PC-9 (cell line): ENCODE measurements at regions not wholly inside any gene's neighbourhood (a gene's known extent, or its start where the extent isn't known, plus 50 kb on each side); places are given as distances from the start of the nearest gene placed in this dataset.
"Not testable (repeated sequence)": the region's sequence is repeated elsewhere in the genome, so short reads cannot be mapped to it uniquely, and the experiment has no call there.

Source experiments
- BruUV-seq: library from RNA; stranded (reverse); fragments of 400-500 nt; replicated peaks from 2 replicates; lab custom pipeline; 2021; lab: Mats Ljungman, UMichigan
- CTCF ChIA-PET: fragments of 300-600 bp; sonication (Branson Sonifier 250); formaldehyde crosslinking; loops from one replicate; lab custom pipeline; 2022; ENCODE audit warnings: antibody characterized with exemption; lab: Charles Lee
- POLR2A ChIA-PET: fragments of 300-600 bp; sonication (Branson Sonifier 250); formaldehyde crosslinking; loops from one replicate; lab custom pipeline; 2022; ENCODE audit warnings: antibody characterized with exemption; ENCODE audit not compliant: unreplicated experiment; lab: Charles Lee
- DNase-seq, 2 experiments: peaks; one replicate each; pipeline versions ENCODE4 v3.0.0 to v3.0.0-alpha.2; 2015 to 2022; ENCODE audit warnings: mixed read lengths in 1 of 2
- H2AFZ ChIP-seq: fragments of 200-600 bp; sonication (generic); 2 replicates; pipeline ENCODE4 v1.8.1; 2017; ENCODE audit warnings: antibody characterized with exemption
- H3F3A ChIP-seq: fragments of 200-600 bp; sonication (generic); 2 replicates; pipeline ENCODE4 v1.8.1; 2017; ENCODE audit warnings: antibody characterized with exemption, mild to moderate bottlenecking, low read depth; ENCODE audit not compliant: insufficient read depth
- H3K27ac ChIP-seq: fragments of 200-600 bp; sonication (generic); 2 replicates; pipeline ENCODE4 v1.6.1; 2016; ENCODE audit warnings: mixed run types
- H3K27me3 ChIP-seq: fragments of 200-600 bp; sonication (generic); 2 replicates; pipeline ENCODE4 v1.6.1; 2016; ENCODE audit warnings: low read depth, mixed run types; ENCODE audit not compliant: insufficient read depth
- H3K36me3 ChIP-seq: fragments of 200-600 bp; sonication (generic); 2 replicates; pipeline ENCODE4 v1.6.1; 2016; ENCODE audit warnings: low read depth, mixed run types
- H3K4me1 ChIP-seq: fragments of 200-600 bp; sonication (generic); replicated peaks from 2 replicates; pipeline ENCODE4 v1.6.1; 2016; ENCODE audit warnings: mixed run types; ENCODE audit not compliant: insufficient read depth
- H3K4me2 ChIP-seq: fragments of 200-600 bp; sonication (generic); 2 replicates; pipeline ENCODE4 v1.6.1; 2017; ENCODE audit warnings: mixed run types
- H3K4me3 ChIP-seq: fragments of 200-600 bp; sonication (generic); 2 replicates; pipeline ENCODE4 v1.6.1; 2016; ENCODE audit warnings: mixed run types
- H3K79me2 ChIP-seq: fragments of 200-600 bp; sonication (generic); 2 replicates; pipeline ENCODE4 v1.6.1; 2017; ENCODE audit warnings: low read depth, mixed run types
- H3K9me2 ChIP-seq: fragments of 200-600 bp; sonication (generic); 2 replicates; pipeline ENCODE4 v1.8.1; 2017; ENCODE audit warnings: mild to moderate bottlenecking; ENCODE audit not compliant: insufficient read depth
- H3K9me3 ChIP-seq: fragments of 200-600 bp; sonication (generic); 2 replicates; pipeline ENCODE4 v1.8.1; 2016; ENCODE audit warnings: low read depth; ENCODE audit not compliant: insufficient read depth
- H4K20me1 ChIP-seq: fragments of 200-600 bp; sonication (generic); 2 replicates; pipeline ENCODE4 v1.8.1; 2017; ENCODE audit not compliant: insufficient read depth
- intact Hi-C: fragments of 100-400 bp; cut with micrococcal nuclease; formaldehyde crosslinking; loops from one replicate; pipeline ENCODE4 v1.10.0; 2022; ENCODE audit not compliant: unreplicated experiment

DNA sequence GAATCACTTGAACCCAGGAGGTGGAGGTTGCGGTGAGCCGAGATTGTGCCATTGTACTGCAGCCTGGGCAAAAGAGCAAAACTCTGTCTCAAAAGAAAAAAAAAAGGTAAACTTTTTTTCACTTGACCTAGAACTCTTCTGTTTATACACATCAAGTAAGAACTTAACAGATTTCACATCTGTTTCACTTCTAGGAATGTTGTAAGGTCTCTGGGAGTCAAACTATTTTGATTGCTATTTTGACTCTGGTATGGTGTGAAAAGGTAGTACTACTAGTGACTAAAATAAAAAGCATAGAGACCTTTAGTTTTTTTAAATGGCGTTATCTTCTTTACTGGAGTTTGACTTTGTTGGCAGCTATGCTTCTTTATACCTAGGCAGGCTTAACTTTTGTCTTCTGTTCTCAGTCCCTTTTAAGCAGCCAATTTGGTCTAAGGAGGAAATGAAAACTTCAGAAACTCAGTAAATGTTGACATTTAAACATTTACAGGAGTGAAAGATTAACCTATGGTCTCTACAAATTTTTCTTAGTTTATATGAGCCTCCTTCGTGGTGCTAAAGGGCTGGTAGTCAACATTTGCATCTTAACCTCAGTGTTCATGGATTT lies 84.7 kb downstream of the METTL2B start:
- peaks cover 16% of the 10 kb centered on the region for H3K79me2 ChIP-seq
- H3K4me3 ChIP-seq, H3K27me3 ChIP-seq, H3K4me1 ChIP-seq, intact Hi-C loops, H3K9me2 ChIP-seq, H4K20me1 ChIP-seq, DNase-seq, H3F3A ChIP-seq, H3K9me3 ChIP-seq, H3K27ac ChIP-seq, H3K36me3 ChIP-seq, CTCF ChIA-PET, H2AFZ ChIP-seq, H3K4me2 ChIP-seq, BruUV-seq: not testable (repeated sequence)
- POLR2A ChIA-PET: interaction anchor here (0.6 kb wide), 1 partner anchor 1440 kb away, joined by 4 read pairs; no protein-coding TSS in a partner anchor

DNA sequence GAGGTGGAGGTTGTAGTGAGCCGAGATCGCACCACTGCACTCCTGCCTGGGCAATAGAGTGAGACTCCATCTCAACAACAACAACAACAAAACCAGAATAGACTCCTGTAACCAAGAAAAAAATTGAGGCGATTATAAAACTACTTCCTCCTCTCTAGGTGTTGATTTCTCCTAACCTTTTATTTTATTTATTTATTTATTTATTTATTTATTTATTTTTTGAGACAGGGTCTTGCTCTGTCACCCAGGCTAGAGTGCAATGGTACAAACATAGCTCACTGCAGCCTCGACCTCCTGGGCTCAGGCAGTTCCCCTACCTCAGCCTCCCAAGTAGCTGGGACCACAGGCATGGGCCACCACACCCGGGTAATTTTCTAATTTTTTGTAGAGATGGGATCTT lies 86.2 kb downstream of the METTL2B start:
- H4K20me1 ChIP-seq, H3F3A ChIP-seq, H3K27ac ChIP-seq, H2AFZ ChIP-seq, H3K4me1 ChIP-seq, DNase-seq, H3K27me3 ChIP-seq, CTCF ChIA-PET, H3K9me2 ChIP-seq, H3K9me3 ChIP-seq, H3K4me2 ChIP-seq, H3K4me3 ChIP-seq, POLR2A ChIA-PET, H3K36me3 ChIP-seq, intact Hi-C loops, BruUV-seq: not testable (repeated sequence)
- H3K79me2 ChIP-seq: peaks cover 16% of the 10 kb centered on the region

DNA sequence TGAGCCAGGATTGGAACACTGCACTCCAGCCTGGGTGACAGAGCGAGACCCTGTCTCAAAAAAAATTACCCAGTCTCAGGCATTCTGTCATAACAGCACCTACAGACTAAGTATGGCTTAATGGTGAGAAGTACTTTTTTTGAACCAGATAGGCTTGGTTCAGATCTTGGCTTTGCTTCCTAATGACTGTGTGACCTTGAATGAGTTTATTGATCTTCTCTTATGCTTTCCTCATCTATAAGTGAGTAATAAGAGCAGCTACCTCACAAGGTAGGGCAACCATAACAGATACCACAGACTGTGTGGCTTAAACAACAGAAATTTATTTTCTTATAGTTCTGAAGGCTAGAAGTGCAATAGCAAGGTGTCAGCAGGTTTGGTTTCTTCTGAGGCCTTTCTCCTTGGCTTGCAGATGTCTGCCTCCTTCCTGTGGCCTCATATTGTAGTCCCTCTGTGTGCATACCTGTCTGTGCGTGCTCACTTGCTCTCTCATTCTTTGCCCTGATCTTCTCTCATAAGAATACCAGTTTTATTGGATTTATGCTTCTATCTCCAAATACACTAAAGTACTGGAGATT lies 87.7 kb downstream of the METTL2B start:
- H3K9me2 ChIP-seq, DNase-seq, H3K27me3 ChIP-seq, CTCF ChIA-PET, H3K9me3 ChIP-seq, BruUV-seq, H3K27ac ChIP-seq, POLR2A ChIA-PET, H3K4me2 ChIP-seq, H4K20me1 ChIP-seq, H2AFZ ChIP-seq, H3K36me3 ChIP-seq, H3K4me3 ChIP-seq, intact Hi-C loops, H3K4me1 ChIP-seq, H3F3A ChIP-seq: not testable (repeated sequence)
- peaks cover 20% of the 10 kb centered on the region for H3K79me2 ChIP-seq

DNA sequence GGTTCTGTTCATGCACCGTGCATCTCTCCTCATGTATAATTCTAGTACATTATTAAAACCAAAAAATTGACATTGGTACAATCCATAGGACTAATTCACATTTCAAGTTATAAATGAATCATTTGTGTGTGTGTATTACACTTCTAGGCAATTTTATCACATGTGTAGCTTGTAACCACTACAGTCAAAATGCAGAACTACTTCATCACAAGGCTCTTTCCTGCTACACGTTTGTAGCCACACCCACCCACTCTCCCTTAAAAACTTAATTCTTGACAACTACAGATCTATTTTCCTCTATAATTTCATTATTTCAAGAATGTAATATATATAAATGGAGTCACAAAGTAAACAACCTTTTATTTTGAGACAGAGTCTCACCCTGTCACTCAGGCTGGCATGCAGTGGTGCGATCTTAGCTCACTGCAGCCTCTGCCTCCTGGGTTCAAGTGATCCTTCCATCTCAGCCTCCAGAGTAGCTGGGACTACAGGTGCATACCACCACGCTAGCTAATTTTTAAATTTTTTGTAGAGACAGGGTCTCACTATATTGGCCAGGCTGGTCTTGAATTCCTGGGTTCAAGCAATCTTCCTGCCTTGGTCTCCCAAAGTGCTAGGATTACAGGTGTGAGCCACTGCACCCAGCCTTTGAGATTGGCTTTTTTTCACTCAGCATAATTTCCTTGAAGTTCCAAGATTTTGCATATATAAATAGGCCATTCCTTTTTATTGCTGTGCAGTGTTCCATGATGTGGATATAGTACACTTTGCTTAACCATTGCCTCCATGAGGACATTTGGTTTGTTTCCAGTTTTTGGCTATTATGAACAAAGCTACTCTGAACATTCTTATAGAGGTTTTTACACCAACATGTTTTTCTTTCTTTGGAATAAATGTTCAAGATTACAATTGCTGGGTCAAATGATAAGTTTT lies 88.7 kb downstream of the METTL2B start:
- H4K20me1 ChIP-seq, H3K9me3 ChIP-seq, H3K36me3 ChIP-seq, H3F3A ChIP-seq, H3K27ac ChIP-seq, H3K4me2 ChIP-seq, H3K4me1 ChIP-seq, CTCF ChIA-PET, H3K27me3 ChIP-seq, intact Hi-C loops, DNase-seq, H3K4me3 ChIP-seq, H3K9me2 ChIP-seq, H2AFZ ChIP-seq, POLR2A ChIA-PET, BruUV-seq: not testable (repeated sequence)
- peaks cover 15% of the 10 kb centered on the region for H3K79me2 ChIP-seq

DNA sequence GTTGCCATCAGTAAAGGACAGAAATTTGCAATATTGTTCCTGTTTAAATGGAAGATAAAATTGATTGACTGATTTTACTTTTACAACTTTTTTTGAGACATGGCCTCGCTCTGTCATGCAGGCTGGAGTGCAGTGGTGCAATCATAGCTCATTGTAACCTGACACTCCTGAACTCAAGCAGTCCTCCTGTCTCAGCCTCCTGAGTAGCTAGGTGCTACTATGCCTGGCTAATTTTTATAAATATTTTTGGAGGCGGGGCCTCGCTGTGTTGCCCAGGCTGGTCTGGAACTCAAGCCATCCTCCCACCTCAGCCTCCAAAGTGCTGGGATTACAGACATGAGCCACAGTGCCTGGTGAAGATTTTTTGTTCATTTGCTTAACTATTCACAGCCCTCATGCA lies 96.8 kb upstream of the GARIN1A start:
- CTCF ChIA-PET, H3K4me2 ChIP-seq, DNase-seq, H3K4me3 ChIP-seq, H2AFZ ChIP-seq, H3F3A ChIP-seq, H4K20me1 ChIP-seq, intact Hi-C loops, H3K27me3 ChIP-seq, POLR2A ChIA-PET, BruUV-seq, H3K4me1 ChIP-seq, H3K27ac ChIP-seq, H3K36me3 ChIP-seq, H3K79me2 ChIP-seq, H3K9me2 ChIP-seq, H3K9me3 ChIP-seq: not testable (repeated sequence)

DNA sequence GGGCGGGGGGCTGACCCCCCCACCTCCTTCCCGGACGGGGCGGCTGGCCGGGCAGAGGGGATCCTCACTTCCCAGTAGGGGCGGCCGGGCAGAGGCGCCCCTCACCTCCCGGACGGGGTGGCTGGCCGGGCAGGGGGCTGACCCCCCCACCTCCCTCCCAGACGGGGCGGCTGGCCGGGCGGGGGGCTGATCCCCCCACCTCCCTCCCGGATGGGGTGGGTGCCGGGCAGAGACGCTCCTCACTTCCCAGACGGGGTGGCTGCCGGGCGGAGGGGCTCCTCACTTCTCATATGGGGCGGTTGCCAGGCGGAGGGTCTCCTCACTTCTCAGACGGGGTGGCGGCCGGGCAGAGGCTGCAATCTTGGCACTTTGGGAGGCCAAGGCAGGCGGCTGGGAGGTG lies 95.1 kb upstream of the GARIN1A start:
- POLR2A ChIA-PET: interaction anchor here (0.5 kb wide), 1 partner anchor 517 kb away, joined by 8 read pairs; no protein-coding TSS in a partner anchor
- H3K4me1 ChIP-seq, H3K27me3 ChIP-seq, H3K4me2 ChIP-seq, BruUV-seq, H3F3A ChIP-seq, H4K20me1 ChIP-seq, H3K36me3 ChIP-seq, H2AFZ ChIP-seq, DNase-seq, H3K9me2 ChIP-seq, intact Hi-C loops, CTCF ChIA-PET, H3K9me3 ChIP-seq, H3K27ac ChIP-seq, H3K79me2 ChIP-seq, H3K4me3 ChIP-seq: not testable (repeated sequence)

DNA sequence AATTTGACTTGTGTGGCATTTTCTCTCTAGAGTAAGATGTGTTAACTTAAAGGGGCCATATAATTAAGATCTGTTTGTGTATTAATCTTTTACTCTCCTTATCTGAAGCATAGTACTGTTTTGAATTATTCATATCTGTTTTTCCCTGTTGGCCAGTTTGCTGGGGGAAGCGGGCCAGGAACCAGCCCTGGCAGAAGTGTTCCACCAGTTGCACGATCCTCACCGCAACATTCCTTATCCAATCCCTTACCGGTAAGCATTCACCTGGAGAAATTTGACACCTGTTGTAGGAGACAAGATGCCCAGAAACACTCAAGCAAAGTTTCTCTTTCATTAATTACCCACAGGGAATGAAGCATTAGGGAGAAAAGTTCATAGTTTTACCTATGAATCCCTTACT lies 92.2 kb upstream of the GARIN1A start:
- H4K20me1 ChIP-seq, BruUV-seq, H3K9me2 ChIP-seq, intact Hi-C loops, H3K4me3 ChIP-seq, CTCF ChIA-PET, H2AFZ ChIP-seq, H3K4me1 ChIP-seq, H3K4me2 ChIP-seq, DNase-seq, POLR2A ChIA-PET, H3F3A ChIP-seq, H3K9me3 ChIP-seq, H3K27me3 ChIP-seq, H3K79me2 ChIP-seq, H3K27ac ChIP-seq, H3K36me3 ChIP-seq: not testable (repeated sequence)
